SK-MEL-5 (cell line): ENCODE measurements at regions not wholly inside any gene's neighbourhood (a gene's known extent, or its start where the extent isn't known, plus 50 kb on each side); places are given as distances from the start of the nearest gene placed in this dataset.
"Not testable (repeated sequence)": the region's sequence is repeated elsewhere in the genome, so short reads cannot be mapped to it uniquely, and the experiment has no call there.

Source experiments
- DNase-seq: peaks from one replicate; pipeline ENCODE4 v3.0.0-alpha.2; 2016; ENCODE audit warnings: low read depth, low spot score
- in situ Hi-C: cut with HindIII; loops from 2 replicates; pipeline ENCODE4 v1.10.0; 2016; ENCODE audit warnings: low sequenced_read_pairs, high pct_unique_total_duplicates, low pct_unique_long_range_greater_than_20kb

DNA sequence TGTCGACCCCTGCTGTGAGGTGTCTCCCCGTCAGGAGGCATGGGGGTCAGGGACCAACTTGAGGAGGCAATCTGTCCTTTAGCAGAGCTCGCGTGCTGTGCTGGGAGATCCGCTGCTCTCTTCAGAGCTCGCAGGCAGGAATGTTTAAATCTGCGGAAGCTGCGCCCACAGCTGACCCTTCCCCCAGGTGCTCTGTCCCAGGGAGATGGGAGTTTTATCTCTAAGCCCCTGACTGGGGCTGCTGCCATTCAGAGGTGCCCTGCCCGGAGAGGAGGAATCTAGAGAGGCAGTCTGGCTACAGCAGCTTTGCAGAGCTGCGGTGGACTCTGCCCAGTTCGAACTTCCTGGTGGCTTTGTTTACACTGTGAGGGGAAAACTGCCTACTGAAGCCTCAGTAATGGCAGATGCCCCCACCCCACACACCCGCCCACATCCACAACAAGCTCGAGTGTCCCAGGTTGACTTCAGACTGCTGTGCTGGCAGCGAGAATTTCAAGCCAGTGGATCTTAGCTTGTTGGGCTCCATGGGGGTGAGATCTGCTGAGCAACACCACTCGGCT lies 133.1 kb downstream of the CENPC start:
- DNase-seq, in situ Hi-C loops: not testable (repeated sequence)

- in situ Hi-C loops, result no loop called here
- no peak for DNase-seq
These were observed 142.0 kb downstream of the CENPC start for GRCh38 chr4:67403342-67403741.

DNA sequence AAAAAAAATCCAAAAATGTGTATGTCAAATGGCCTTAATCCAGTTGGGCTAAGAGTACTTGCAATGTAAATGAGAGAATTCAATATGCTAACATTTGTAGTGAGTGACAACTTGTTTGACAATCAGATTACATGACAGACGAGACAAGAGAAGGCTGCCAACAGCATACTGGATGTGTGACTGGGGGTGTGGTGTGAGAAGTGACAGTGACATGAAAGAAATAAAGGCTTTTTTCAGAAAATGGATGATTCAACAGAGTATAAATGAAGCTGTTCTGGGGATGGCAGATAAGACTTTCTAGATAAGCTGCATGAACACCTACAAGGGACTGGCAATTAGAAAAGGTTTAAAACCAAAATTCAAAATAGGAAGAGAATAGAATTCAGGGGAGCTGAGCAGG lies 143.4 kb downstream of the CENPC start:
- DNase-seq, result no peak
- in situ Hi-C loops, result no loop called here

DNA sequence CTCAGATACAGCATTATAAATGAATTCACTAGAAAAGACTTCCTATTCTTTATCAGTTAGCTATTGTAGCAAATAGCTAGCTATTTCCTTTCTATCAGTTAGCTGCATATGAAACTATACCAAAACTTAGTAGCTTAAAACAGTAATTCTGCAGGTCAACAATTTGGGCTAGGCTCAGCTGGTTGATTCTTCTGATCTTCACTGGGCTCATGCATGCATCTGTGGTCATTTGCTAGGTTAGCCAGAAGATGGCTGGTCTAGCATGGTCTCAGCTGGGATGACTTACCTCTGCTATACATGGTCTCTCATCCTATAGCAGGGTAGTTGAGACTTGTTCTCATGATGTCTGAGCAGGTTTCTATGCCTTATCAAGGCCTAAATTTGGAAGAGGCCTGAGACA lies 147.4 kb downstream of the CENPC start:
- in situ Hi-C loops, result no loop called here
- DNase-seq, result no peak

DNA sequence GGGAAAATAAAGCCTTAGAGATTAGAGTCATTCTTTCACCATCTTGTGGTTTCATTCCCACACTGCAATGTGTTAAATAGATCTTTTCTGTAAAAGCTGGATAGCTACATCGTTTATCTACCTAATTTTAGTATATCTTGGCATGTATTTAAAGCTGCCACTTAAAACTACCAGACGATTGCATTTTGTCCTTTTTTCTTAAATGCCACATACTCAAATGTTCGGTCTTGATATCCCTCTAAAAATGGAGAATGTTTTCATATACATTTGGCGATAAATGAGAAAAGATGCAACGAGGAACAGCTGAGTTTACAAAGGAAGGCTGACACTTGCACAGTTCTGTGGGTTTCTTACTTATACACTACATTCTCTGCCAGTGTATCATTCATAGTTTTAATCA lies 148.3 kb downstream of the CENPC start:
- DNase-seq, result no peak
- in situ Hi-C loops, result no loop called here

DNA sequence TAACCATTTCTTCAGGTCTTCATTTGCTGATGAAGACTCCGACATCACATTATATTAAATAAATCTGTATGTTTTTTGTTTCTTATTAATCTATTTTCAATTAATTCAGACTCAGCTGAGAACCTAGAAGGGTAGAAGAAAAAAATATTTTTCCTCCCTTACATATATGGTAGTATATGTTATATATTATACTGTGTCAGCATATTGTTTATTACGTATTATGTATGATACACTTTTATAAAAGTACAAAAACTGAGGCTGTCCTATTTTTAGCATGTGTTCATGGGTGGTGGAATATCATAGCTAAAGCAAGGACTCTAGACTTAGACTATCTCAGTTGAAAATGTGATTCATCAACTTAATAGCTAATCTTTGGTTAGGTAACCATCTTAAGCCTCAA lies 149.3 kb downstream of the CENPC start:
- in situ Hi-C loops, result no loop called here
- no peak for DNase-seq

GRCh38 chr4:67394879-67395278 lies 150.4 kb downstream of the CENPC start:
- in situ Hi-C loops, result no loop called here
- no peak for DNase-seq

DNA sequence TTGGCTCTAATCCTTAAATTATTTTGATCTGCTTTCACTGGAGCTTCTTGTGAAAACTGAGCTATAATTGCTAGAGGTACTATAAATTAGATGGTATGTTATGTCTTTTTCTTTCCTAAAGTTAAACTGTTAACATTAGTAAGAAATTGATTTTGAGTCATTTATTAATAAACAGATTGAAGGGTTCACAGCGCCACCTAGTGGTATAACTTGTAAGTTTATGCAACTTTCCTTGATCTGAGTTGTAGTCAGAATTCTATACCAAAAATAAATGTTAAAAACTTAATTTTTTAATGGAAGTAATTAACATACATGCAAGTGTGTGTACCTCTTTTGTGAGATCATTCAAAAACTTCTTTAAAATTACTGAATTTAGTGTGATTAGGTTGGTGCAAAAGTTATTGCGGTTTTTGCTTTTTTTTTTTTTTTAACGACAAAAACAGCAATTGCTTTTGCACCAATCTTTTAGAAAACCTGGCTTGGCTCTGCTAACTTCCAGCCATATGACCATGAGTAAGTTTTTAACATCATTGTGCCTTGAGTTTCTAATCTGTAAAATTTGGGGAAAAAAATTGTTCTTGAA lies 151.5 kb downstream of the CENPC start:
- in situ Hi-C loops, result no loop called here
- DNase-seq, result peak; percentile 51

- no peak for DNase-seq
- in situ Hi-C loops, result no loop called here
These were observed 152.3 kb downstream of the CENPC start for GRCh38 chr4:67393007-67393406.

DNA sequence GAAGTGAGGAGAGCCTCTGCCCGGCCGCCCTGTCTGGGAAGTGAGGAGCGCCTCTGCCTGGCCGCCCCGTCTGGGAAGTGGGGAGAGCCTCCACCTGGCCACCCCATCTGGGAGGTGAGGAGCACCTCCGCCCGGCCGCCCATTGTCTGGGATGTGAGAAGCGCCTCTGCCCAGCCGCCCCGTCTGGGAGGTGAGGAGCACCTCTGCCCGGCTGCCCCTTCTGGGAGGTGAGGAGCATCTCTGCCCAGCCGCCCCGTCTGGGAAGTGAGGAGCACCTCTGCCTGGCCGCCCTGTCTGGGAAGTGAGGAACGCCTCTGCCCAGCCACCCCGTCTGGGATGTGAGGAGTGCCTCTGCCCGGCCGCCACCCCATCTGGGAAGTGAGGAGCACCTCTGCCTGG lies 163.9 kb downstream of the CENPC start:
- in situ Hi-C loops, result not testable (repeated sequence)

GRCh38 chr4:67380702-67381405 lies 164.4 kb downstream of the CENPC start:
- DNase-seq, in situ Hi-C loops: not testable (repeated sequence)

More for the DNA sequence above, 163.9 kb downstream of the CENPC start:
- DNase-seq, result not testable (repeated sequence)

DNA sequence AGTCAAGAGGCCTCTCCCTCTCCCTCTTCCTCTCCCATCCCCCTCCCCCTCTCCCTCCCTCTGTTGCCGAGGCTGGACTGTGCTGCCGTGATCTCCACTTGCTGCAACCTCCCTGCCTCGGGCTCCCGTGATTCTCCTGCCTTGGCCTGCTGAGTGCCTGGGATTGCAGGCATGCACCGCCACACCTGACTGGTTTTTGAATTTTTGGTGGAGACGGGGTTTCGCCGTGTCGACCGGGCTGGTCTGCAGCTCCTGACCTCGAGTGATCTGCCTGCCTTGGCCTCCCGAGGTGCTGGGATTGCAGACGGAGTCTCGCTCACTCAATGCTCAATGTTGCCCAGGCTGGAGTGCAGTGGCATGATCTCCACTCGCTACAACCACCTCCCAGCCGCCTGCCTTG lies 165.1 kb downstream of the CENPC start:
- in situ Hi-C loops, result no loop called here
- no peak for DNase-seq

- no peak for DNase-seq
- in situ Hi-C loops, result no loop called here
These were observed 170.0 kb downstream of the CENPC start for GRCh38 chr4:67375291-67375690.

- DNase-seq, result no peak
- in situ Hi-C loops, result no loop called here
These were observed 173.7 kb downstream of the CENPC start for GRCh38 chr4:67371615-67372014.

DNA sequence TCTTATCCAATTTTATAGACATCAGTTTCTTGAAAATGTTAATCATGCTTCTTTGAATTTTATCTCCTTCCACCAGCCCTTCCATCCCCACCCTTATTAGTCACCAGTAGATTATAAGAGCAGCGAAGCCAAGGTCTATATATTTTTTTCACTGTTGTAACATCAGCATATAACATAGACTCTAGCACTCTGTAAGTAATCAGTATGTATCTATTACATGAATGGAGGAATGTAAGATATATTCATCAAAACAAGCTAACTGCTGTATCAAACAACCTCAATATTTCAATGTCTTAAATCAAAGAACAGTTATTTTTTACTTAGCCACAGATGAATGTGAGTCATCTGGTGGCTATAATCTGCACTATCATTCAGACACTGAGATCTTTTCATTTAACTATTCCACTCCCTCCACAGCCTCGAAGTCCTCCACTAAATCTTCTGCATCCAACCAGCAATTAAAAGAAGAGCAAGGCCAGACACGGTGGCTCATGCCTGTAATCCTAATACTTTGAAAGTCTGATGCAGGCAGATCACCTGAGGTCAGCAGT lies 178.9 kb downstream of the CENPC start:
- in situ Hi-C loops, result no loop called here
- peak; percentile 2 for DNase-seq

GRCh38 chr4:67365661-67366245 lies 179.6 kb downstream of the CENPC start:
- DNase-seq, result no peak
- in situ Hi-C loops, result no loop called here

DNA sequence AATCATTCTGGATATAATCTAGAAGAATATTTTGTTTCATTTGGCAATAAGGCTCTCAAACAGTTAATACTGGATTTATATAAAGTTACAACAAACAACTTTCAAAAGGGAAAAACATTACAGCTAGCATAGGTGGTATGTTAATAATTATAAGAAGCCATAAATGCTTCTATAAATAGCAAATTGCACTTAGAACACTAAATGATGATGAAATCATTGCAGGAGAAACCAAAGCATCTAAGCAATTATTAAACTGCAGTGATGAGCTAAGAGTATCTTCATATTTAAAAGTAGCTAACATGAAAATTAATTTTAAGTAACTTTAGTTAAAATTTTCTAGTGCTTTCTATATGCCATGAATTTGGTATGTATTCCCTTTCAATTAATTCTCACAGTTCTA lies 189.5 kb downstream of the CENPC start:
- no peak for DNase-seq
- in situ Hi-C loops, result no loop called here

DNA sequence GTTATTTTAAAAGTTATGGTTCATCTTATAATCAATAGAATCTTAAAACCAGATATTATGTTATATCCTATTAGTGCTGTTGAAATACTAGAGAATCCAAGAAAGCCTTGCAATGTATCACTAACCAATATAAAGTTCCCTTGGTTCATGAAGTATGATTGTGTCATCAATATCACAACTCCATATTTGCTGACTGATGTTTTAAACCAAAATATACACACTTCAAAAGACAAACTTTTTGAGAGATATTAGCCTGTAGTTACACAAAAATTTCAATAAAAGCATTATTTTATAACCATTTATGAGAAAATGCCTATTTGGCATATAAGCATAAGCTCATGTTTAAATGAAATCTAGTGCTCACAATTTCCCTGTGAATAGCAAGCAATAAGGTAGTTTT lies 198.6 kb downstream of the CENPC start:
- in situ Hi-C loops, result no loop called here
- DNase-seq, result no peak
